HepG2 (cell line): ENCODE measurements at regions not wholly inside any gene's neighbourhood (a gene's known extent, or its start where the extent isn't known, plus 50 kb on each side); places are given as distances from the start of the nearest gene placed in this dataset.
A peak's percentile ranks its signal among the peaks of the same experiment; 100 is the strongest.

ENCODE experiments used
- CENPBD1 ChIP-seq: sonication (generic); formaldehyde crosslinking; IDR thresholded peaks from 2 replicates; pipeline ENCODE4 v1.8.0; 2022; ENCODE audit warnings: missing genetic modification reagents, low read depth, mild to moderate bottlenecking, borderline replicate concordance
- CREB3 ChIP-seq: sonication (generic); formaldehyde crosslinking; IDR thresholded peaks from 2 replicates; pipeline ENCODE4 v1.5.0; 2020; ENCODE audit warnings: missing genetic modification reagents
- HMGA1 ChIP-seq: sonication (generic); formaldehyde crosslinking; conservative IDR thresholded peaks from 2 replicates; pipeline ENCODE4 v1.4.0; 2020; ENCODE audit warnings: missing genetic modification reagents
- HNF4A ChIP-seq: sonication (generic); formaldehyde crosslinking; IDR thresholded peaks from 2 replicates; pipeline ENCODE4 v1.4.0; 2020; ENCODE audit warnings: missing genetic modification reagents
- KLF11 ChIP-seq: IDR thresholded peaks from 2 replicates; pipeline ENCODE4 v1.6.1; 2016; ENCODE audit warnings: missing compliant biosample characterization
- KMT2A ChIP-seq: sonication (generic); formaldehyde crosslinking; IDR thresholded peaks from 2 replicates; pipeline ENCODE4 v1.4.0; 2020; ENCODE audit warnings: missing genetic modification reagents
- MTA1 ChIP-seq: sonication (generic); formaldehyde crosslinking; IDR thresholded peaks from 2 replicates; pipeline ENCODE4 v1.4.0; 2020; ENCODE audit warnings: missing genetic modification reagents, mild to moderate bottlenecking, borderline replicate concordance
- RAD51 ChIP-seq: fragments of 450-650 bp; IDR thresholded peaks from 2 replicates; pipeline ENCODE4 v1.6.1; 2016; ENCODE audit warnings: borderline replicate concordance
- RARG ChIP-seq: sonication (generic); formaldehyde crosslinking; IDR thresholded peaks from 2 replicates; pipeline ENCODE4 v1.4.0; 2020; ENCODE audit warnings: low read depth, mild to moderate bottlenecking, missing genetic modification reagents
- RFX5 ChIP-seq: IDR thresholded peaks from 2 replicates; pipeline ENCODE4 v1.6.1; 2011; ENCODE audit warnings: low read depth, low read length, improper control_type of control experiment
- SMYD3 ChIP-seq: sonication (generic); formaldehyde crosslinking; IDR thresholded peaks from 2 replicates; pipeline ENCODE4 v1.8.1; 2023; ENCODE audit warnings: mild to moderate bottlenecking, missing genetic modification reagents
- ZFX ChIP-seq: sonication (generic); formaldehyde crosslinking; IDR thresholded peaks from 2 replicates; pipeline ENCODE4 v1.4.0; 2020; ENCODE audit warnings: mild to moderate bottlenecking, low read depth, missing genetic modification reagents, moderate library complexity
- ZNF235 ChIP-seq: sonication (generic); formaldehyde crosslinking; IDR thresholded peaks from 2 replicates; pipeline ENCODE4 v1.8.1; 2023; ENCODE audit warnings: mild to moderate bottlenecking, missing genetic modification reagents, borderline replicate concordance
- ZNF329 ChIP-seq: sonication (generic); formaldehyde crosslinking; IDR thresholded peaks from 2 replicates; pipeline ENCODE4 v1.9.0; 2021; ENCODE audit warnings: low read depth, mild to moderate bottlenecking, missing genetic modification reagents
- ZNF563 ChIP-seq: sonication (generic); formaldehyde crosslinking; IDR thresholded peaks from 2 replicates; pipeline ENCODE4 v1.8.0; 2022; ENCODE audit warnings: mild to moderate bottlenecking, moderate library complexity, missing genetic modification reagents
- ZNF678 ChIP-seq: sonication (generic); formaldehyde crosslinking; IDR thresholded peaks from 2 replicates; pipeline ENCODE4 v1.4.0; 2020; ENCODE audit warnings: mild to moderate bottlenecking, missing genetic modification reagents
- ZNF737 ChIP-seq: sonication (generic); formaldehyde crosslinking; IDR thresholded peaks from 2 replicates; pipeline ENCODE4 v1.5.0; 2020; ENCODE audit warnings: missing genetic modification reagents, mild to moderate bottlenecking, borderline replicate concordance
- ZNF747 ChIP-seq: sonication (generic); formaldehyde crosslinking; IDR thresholded peaks from 2 replicates; pipeline ENCODE4 v1.8.1; 2023; ENCODE audit warnings: missing genetic modification reagents, mild to moderate bottlenecking, borderline replicate concordance
- ZNF883 ChIP-seq: sonication (generic); formaldehyde crosslinking; IDR thresholded peaks from 2 replicates; pipeline ENCODE4 v1.5.1; 2020; ENCODE audit warnings: mild to moderate bottlenecking, missing genetic modification reagents; ENCODE audit errors: not compliant biosample characterization
- TF ChIP-seq, protein P1 (sequence below), 2 experiments: fragments of 450-650 bp in 1 of 2; sonication (generic) in 1 of 2; formaldehyde crosslinking; IDR thresholded peaks; 2 replicates each; pipeline versions ENCODE4 v1.5.0 to v1.8.0; 2020 to 2022; ENCODE audit warnings: mild to moderate bottlenecking in 1 of 2, missing genetic modification reagents in 1 of 2
- TF ChIP-seq, protein P2 (sequence below): sonication (generic); formaldehyde crosslinking; conservative IDR thresholded peaks from 2 replicates; pipeline ENCODE4 v1.4.0; 2020; ENCODE audit warnings: missing genetic modification reagents
- TF ChIP-seq, protein P3 (sequence below): sonication (generic); formaldehyde crosslinking; conservative IDR thresholded peaks from 2 replicates; pipeline ENCODE4 v1.8.0; 2022; ENCODE audit warnings: low read depth, missing genetic modification reagents
- TF ChIP-seq, protein P4 (sequence below): sonication (generic); formaldehyde crosslinking; IDR thresholded peaks from 2 replicates; pipeline ENCODE4 v1.4.0; 2020; ENCODE audit warnings: mild to moderate bottlenecking, missing genetic modification reagents

- 0 out of 2 replicates have a peak, but pooled peaks have one; percentile 1 for TF ChIP-seq ZNF329 (CRISPR knock-in tag)
- no peak for TF ChIP-seq RFX5
- peak; percentile 70; the same call in 1 of the 2 replicates for TF ChIP-seq ZNF563
- TF ChIP-seq, protein P1, sequence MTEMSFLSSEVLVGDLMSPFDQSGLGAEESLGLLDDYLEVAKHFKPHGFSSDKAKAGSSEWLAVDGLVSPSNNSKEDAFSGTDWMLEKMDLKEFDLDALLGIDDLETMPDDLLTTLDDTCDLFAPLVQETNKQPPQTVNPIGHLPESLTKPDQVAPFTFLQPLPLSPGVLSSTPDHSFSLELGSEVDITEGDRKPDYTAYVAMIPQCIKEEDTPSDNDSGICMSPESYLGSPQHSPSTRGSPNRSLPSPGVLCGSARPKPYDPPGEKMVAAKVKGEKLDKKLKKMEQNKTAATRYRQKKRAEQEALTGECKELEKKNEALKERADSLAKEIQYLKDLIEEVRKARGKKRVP (CRISPR knock-in tag; IDR thresholded peaks at IDR 0.05) = 0 out of 4 replicates have a peak, but pooled peaks of 1 of the 2 experiments have one; percentile 30
- TF ChIP-seq HNF4A = peak; percentile 74
- TF ChIP-seq, protein P2, sequence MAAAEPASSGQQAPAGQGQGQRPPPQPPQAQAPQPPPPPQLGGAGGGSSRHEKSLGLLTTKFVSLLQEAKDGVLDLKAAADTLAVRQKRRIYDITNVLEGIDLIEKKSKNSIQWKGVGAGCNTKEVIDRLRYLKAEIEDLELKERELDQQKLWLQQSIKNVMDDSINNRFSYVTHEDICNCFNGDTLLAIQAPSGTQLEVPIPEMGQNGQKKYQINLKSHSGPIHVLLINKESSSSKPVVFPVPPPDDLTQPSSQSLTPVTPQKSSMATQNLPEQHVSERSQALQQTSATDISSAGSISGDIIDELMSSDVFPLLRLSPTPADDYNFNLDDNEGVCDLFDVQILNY = no peak
- TF ChIP-seq ZNF737 (CRISPR knock-in tag) = no peak
- TF ChIP-seq RARG = no peak
- peak; percentile 95 for TF ChIP-seq ZFX
- TF ChIP-seq KLF11 (CRISPR knock-in tag) = peak; percentile 91
- TF ChIP-seq RAD51 = no peak
- TF ChIP-seq, protein P3, sequence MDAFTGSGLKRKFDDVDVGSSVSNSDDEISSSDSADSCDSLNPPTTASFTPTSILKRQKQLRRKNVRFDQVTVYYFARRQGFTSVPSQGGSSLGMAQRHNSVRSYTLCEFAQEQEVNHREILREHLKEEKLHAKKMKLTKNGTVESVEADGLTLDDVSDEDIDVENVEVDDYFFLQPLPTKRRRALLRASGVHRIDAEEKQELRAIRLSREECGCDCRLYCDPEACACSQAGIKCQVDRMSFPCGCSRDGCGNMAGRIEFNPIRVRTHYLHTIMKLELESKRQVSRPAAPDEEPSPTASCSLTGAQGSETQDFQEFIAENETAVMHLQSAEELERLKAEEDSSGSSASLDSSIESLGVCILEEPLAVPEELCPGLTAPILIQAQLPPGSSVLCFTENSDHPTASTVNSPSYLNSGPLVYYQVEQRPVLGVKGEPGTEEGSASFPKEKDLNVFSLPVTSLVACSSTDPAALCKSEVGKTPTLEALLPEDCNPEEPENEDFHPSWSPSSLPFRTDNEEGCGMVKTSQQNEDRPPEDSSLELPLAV (CRISPR knock-in tag) = no peak
- TF ChIP-seq, protein P4, sequence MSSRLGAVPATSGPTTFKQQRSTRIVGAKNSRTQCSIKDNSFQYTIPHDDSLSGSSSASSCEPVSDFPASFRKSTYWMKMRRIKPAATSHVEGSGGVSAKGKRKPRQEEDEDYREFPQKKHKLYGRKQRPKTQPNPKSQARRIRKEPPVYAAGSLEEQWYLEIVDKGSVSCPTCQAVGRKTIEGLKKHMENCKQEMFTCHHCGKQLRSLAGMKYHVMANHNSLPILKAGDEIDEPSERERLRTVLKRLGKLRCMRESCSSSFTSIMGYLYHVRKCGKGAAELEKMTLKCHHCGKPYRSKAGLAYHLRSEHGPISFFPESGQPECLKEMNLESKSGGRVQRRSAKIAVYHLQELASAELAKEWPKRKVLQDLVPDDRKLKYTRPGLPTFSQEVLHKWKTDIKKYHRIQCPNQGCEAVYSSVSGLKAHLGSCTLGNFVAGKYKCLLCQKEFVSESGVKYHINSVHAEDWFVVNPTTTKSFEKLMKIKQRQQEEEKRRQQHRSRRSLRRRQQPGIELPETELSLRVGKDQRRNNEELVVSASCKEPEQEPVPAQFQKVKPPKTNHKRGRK (CRISPR knock-in tag) = no peak
- peak; percentile 80 for TF ChIP-seq ZNF747 (CRISPR knock-in tag)
- no peak for TF ChIP-seq CENPBD1
- no peak for TF ChIP-seq SMYD3 (CRISPR knock-in tag)
- no peak for TF ChIP-seq CREB3 (CRISPR knock-in tag)
- no peak for TF ChIP-seq HMGA1 (CRISPR knock-in tag)
- TF ChIP-seq KMT2A (CRISPR knock-in tag) = peak; percentile 51; the same call in 1 of the 2 replicates
- 0 out of 2 replicates have a peak, but pooled peaks have one; percentile 46 for TF ChIP-seq MTA1 (CRISPR knock-in tag)
- TF ChIP-seq ZNF883 (CRISPR knock-in tag) = peak; percentile 61
- TF ChIP-seq ZNF678 = peak; percentile 71; the same call in 1 of the 2 replicates
- no peak for TF ChIP-seq ZNF235 (CRISPR knock-in tag)
These were observed 90.7 kb upstream of the CTDP1 start (continued) for GRCh38 chr18:79588636-79589481.
